Activated B cell treated with CpG ODN at 0.5 μM for 24 hours (primary cell): ENCODE measurements at regions not wholly inside any gene's neighbourhood (a gene's known extent, or its start where the extent isn't known, plus 50 kb on each side); places are given as distances from the start of the nearest gene placed in this dataset.

Experiments used
- ATAC-seq: fragments of 200-7000 bp; cut with Tn5 transposase; one replicate; pipeline ENCODE4 v1.10.0; 2021; ENCODE audit warnings: low read depth, mild to moderate bottlenecking, moderate library complexity
- CTCF ChIA-PET: fragments of 350-600 bp; sonication (Branson Sonifier 250); formaldehyde crosslinking; loops from one replicate; lab custom pipeline; 2021; ENCODE audit warnings: antibody characterized with exemption; lab: Charles Lee
- POLR2A ChIA-PET: fragments of 350-600 bp; sonication (Branson Sonifier 250); formaldehyde crosslinking; loops from one replicate; lab custom pipeline; 2021; ENCODE audit warnings: antibody characterized with exemption; lab: Charles Lee
- DNase-seq: peaks from one replicate; pipeline ENCODE4 v3.0.0; 2022
- H3K27ac Mint-ChIP-seq: one replicate; pipeline ENCODE4 v1.8.0; 2020; ENCODE audit warnings: mixed read lengths
- H3K27me3 Mint-ChIP-seq: one replicate; pipeline ENCODE4 v1.8.0; 2021; ENCODE audit warnings: mixed read lengths
- H3K36me3 Mint-ChIP-seq: one replicate; pipeline ENCODE4 v1.8.0; 2021; ENCODE audit warnings: low read depth, mixed read lengths
- H3K4me1 Mint-ChIP-seq: one replicate; pipeline ENCODE4 v1.8.0; 2021; ENCODE audit warnings: mixed read lengths
- H3K4me3 Mint-ChIP-seq: one replicate; pipeline ENCODE4 v1.8.0; 2020; ENCODE audit warnings: mild to moderate bottlenecking, mixed read lengths
- H3K9me3 Mint-ChIP-seq: one replicate; pipeline ENCODE4 v1.8.0; 2020; ENCODE audit warnings: mixed read lengths
- CTCF ChIP-seq: fragments of 200-600 bp; IDR thresholded peaks from one replicate; pipeline ENCODE4 v1.8.0; 2022; ENCODE audit warnings: antibody characterized with exemption, mild to moderate bottlenecking
- intact Hi-C: fragments of 100-400 bp; cut with micrococcal nuclease; formaldehyde crosslinking; loops from one replicate; pipeline ENCODE4 v1.15.1; 2024

GRCh38 chr10:78898341-78899097 is 170.2 kb upstream of the ZMIZ1 start:
- intact Hi-C loops = no loop called here
- CTCF ChIA-PET = no interaction called here
- no peak overlapping the region for H3K27ac Mint-ChIP-seq
- H3K36me3 Mint-ChIP-seq = no peaks in the 10 kb centered on the region
- DNase-seq (no peak), ATAC-seq (no peak)
- no peak for TF ChIP-seq CTCF
- peaks cover 8% of the 10 kb centered on the region for H3K27me3 Mint-ChIP-seq
- no peaks in the 10 kb centered on the region for H3K9me3 Mint-ChIP-seq
- H3K4me1 Mint-ChIP-seq = no peaks in the 10 kb centered on the region
- H3K4me3 Mint-ChIP-seq = no peak overlapping the region
- POLR2A ChIA-PET = no interaction called here

- Mint-ChIP-seq H3K4me1 (no peaks in the 10 kb centered on the region), H3K27ac (no peak overlapping the region), H3K36me3 (no peaks in the 10 kb centered on the region), H3K27me3 (peaks cover 5% of the 10 kb centered on the region), H3K4me3 (no peak overlapping the region), H3K9me3 (no peaks in the 10 kb centered on the region)
- no peak for TF ChIP-seq CTCF
- ChIA-PET POLR2A (no interaction called here), CTCF (no interaction called here)
- DNase-seq = no peak
- intact Hi-C loops = no loop called here
- ATAC-seq = no peak
These were observed 169.5 kb upstream of the ZMIZ1 start for GRCh38 chr10:78899098-78899754.

GRCh38 chr10:78899996-78900714 is 168.6 kb upstream of the ZMIZ1 start:
- Mint-ChIP-seq H3K4me1 (no peaks in the 10 kb centered on the region), H3K9me3 (no peaks in the 10 kb centered on the region), H3K27ac (no peak overlapping the region), H3K4me3 (no peak overlapping the region), H3K27me3 (peaks cover 3% of the 10 kb centered on the region), H3K36me3 (no peaks in the 10 kb centered on the region)
- intact Hi-C loops = no loop called here
- no peak for ATAC-seq
- CTCF ChIA-PET = no interaction called here
- TF ChIP-seq CTCF = no peak
- DNase-seq = no peak
- POLR2A ChIA-PET = no interaction called here

GRCh38 chr10:78900715-78901430 is 167.9 kb upstream of the ZMIZ1 start:
- ChIA-PET POLR2A (no interaction called here), CTCF (no interaction called here)
- intact Hi-C loops = no loop called here
- no peaks in the 10 kb centered on the region for H3K4me1 Mint-ChIP-seq
- H3K9me3 Mint-ChIP-seq = no peaks in the 10 kb centered on the region
- no peak for TF ChIP-seq CTCF
- no peak overlapping the region for H3K4me3 Mint-ChIP-seq
- H3K36me3 Mint-ChIP-seq = no peaks in the 10 kb centered on the region
- no peak for DNase-seq
- no peak overlapping the region for H3K27ac Mint-ChIP-seq
- no peak for ATAC-seq
- peaks cover 5% of the 10 kb centered on the region for H3K27me3 Mint-ChIP-seq

- Mint-ChIP-seq H3K4me3 (no peak overlapping the region), H3K27ac (no peak overlapping the region), H3K36me3 (no peaks in the 10 kb centered on the region), H3K4me1 (no peaks in the 10 kb centered on the region), H3K27me3 (peaks cover 5% of the 10 kb centered on the region), H3K9me3 (no peaks in the 10 kb centered on the region)
- DNase-seq (no peak), ATAC-seq (no peak)
- TF ChIP-seq CTCF = no peak
- ChIA-PET POLR2A (no interaction called here), CTCF (no interaction called here)
- intact Hi-C loops = no loop called here
These were observed 167.1 kb upstream of the ZMIZ1 start for GRCh38 chr10:78901694-78902093.
